HEK293T (cell line): ENCODE measurements at regions not wholly inside any gene's neighbourhood (a gene's known extent, or its start where the extent isn't known, plus 50 kb on each side); places are given as distances from the start of the nearest gene placed in this dataset.

Source experiments
- CTCF ChIA-PET: fragments of 350-600 bp; formaldehyde crosslinking; extraction: SDS; loops from one replicate; lab custom pipeline; 2021; ENCODE audit warnings: antibody characterized with exemption, inconsistent platforms; lab: Yijun Ruan, JAX
- POLR2A ChIA-PET: fragments of 350-600 bp; formaldehyde crosslinking; extraction: SDS; loops from one replicate; lab custom pipeline; 2020; ENCODE audit warnings: antibody characterized with exemption, inconsistent platforms; lab: Yijun Ruan, JAX
- DNase-seq: peaks from one replicate; pipeline ENCODE4 v3.0.0; 2012; ENCODE audit warnings: mixed read lengths; ENCODE audit errors: extremely low spot score
- ARNT ChIP-seq: fragments of 450-650 bp; IDR thresholded peaks from 2 replicates; pipeline ENCODE4 v1.6.1; 2017; ENCODE audit warnings: mild to moderate bottlenecking
- BHLHE40 ChIP-seq: fragments of 450-650 bp; IDR thresholded peaks from 2 replicates; pipeline ENCODE4 v1.6.1; 2016; ENCODE audit warnings: mild to moderate bottlenecking, moderate library complexity, borderline replicate concordance
- CTBP1 ChIP-seq: fragments of 450-650 bp; IDR thresholded peaks from 2 replicates; pipeline ENCODE4 v1.6.1; 2016; ENCODE audit warnings: borderline replicate concordance
- ELF4 ChIP-seq: fragments of 450-650 bp; IDR thresholded peaks from 2 replicates; pipeline ENCODE4 v1.6.1; 2017; ENCODE audit warnings: antibody characterized with exemption
- FOXA1 ChIP-seq: fragments of 450-650 bp; IDR thresholded peaks from 2 replicates; pipeline ENCODE4 v1.6.1; 2016; ENCODE audit warnings: mild to moderate bottlenecking
- FOXK2 ChIP-seq: fragments of 450-650 bp; IDR thresholded peaks from 2 replicates; pipeline ENCODE4 v1.6.1; 2016; ENCODE audit warnings: mild to moderate bottlenecking
- FOXM1 ChIP-seq: fragments of 450-650 bp; IDR thresholded peaks from 2 replicates; pipeline ENCODE4 v1.6.1; 2017; ENCODE audit warnings: mild to moderate bottlenecking, borderline replicate concordance
- HDGF ChIP-seq: fragments of 450-650 bp; IDR thresholded peaks from 2 replicates; pipeline ENCODE4 v1.6.1; 2017; ENCODE audit warnings: antibody characterized with exemption, borderline replicate concordance
- L3MBTL2 ChIP-seq: fragments of 450-650 bp; conservative IDR thresholded peaks from 2 replicates; pipeline ENCODE4 v1.6.1; 2016; ENCODE audit warnings: mild to moderate bottlenecking
- LEF1 ChIP-seq: fragments of 450-650 bp; IDR thresholded peaks from 2 replicates; pipeline ENCODE4 v1.6.1; 2017; ENCODE audit warnings: mild to moderate bottlenecking, borderline replicate concordance
- NFRKB ChIP-seq: fragments of 450-650 bp; IDR thresholded peaks from 2 replicates; pipeline ENCODE4 v1.6.1; 2016; ENCODE audit warnings: mild to moderate bottlenecking, moderate library complexity
- SP1 ChIP-seq: fragments of 450-650 bp; IDR thresholded peaks from 2 replicates; pipeline ENCODE4 v1.6.1; 2017
- SUZ12 ChIP-seq: fragments of 450-650 bp; IDR thresholded peaks from 2 replicates; pipeline ENCODE4 v1.6.1; 2016; ENCODE audit warnings: mild to moderate bottlenecking
- TARDBP ChIP-seq: fragments of 450-650 bp; IDR thresholded peaks from 2 replicates; pipeline ENCODE4 v1.6.1; 2016
- ZNF384 ChIP-seq: fragments of 450-650 bp; IDR thresholded peaks from 2 replicates; pipeline ENCODE4 v1.6.1; 2016
- TF ChIP-seq, protein P1 (sequence below): fragments of 450-650 bp; IDR thresholded peaks from 2 replicates; pipeline ENCODE4 v1.6.1; 2016

DNA sequence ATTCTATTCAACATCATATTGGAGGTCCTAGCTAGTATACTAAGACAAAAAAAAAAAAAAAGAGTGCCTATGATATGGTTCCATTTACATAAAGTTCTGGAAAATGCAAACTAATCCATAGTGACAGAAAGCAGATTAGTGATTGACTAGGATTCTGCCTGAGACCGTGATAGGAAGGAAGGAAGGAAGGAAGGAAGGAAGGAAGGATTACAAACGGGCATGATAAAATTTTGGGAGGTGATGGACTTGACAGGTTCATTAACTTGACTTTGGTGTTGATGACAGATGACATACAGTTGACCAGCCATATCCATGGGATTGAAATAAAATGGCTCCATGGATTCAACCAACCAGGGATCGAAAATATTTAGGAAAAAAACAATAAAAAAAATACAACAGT lies 79.1 kb upstream of the MAN2A1 start:
- no peak for DNase-seq
- TF ChIP-seq ARNT, result no peak
- no peak for TF ChIP-seq NFRKB
- no peak for TF ChIP-seq TARDBP
- TF ChIP-seq CTBP1, result no peak
- no peak for TF ChIP-seq ELF4
- no peak for TF ChIP-seq ZNF384
- no peak for TF ChIP-seq HDGF
- TF ChIP-seq BHLHE40, result no peak
- TF ChIP-seq FOXM1, result no peak
- TF ChIP-seq FOXK2, result no peak
- no peak for TF ChIP-seq SUZ12
- POLR2A ChIA-PET, result no interaction called here
- CTCF ChIA-PET, result interaction anchor here (0.6 kb wide), 1 partner anchor 8 kb away, joined by 4 read pairs; no protein-coding TSS in a partner anchor

DNA sequence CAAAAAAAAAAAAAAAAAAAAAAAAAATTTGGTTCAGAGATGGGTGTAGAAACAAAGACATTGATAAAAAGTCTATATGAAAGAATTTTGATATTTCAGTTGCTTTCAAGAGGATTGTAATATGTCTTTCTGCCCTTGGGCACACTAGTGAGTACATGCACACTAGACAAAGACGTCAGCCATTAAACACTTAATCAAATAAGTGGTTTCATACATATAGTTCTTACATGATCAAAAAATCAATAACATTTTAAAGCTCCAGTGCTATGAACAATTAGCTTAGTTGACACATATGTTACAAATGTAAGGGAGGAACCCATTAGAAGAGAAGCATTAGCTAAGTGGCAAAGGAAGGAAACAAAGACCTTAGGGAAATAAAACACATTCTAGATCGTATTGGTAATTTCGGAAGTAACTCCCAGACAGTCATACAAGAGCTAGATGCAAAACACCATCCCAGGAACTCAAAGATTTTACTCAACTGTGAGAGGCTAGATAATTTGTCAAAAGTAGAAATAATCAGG lies 84.5 kb upstream of the MAN2A1 start:
- TF ChIP-seq ELF4 (no peak), SUZ12 (no peak), BHLHE40 (no peak), FOXK2 (no peak), FOXA1 (no peak), NFRKB (no peak), CTBP1 (no peak), HDGF (no peak), SP1 (no peak), FOXM1 (no peak), ARNT (no peak), LEF1 (no peak)
- TF ChIP-seq, protein P1, sequence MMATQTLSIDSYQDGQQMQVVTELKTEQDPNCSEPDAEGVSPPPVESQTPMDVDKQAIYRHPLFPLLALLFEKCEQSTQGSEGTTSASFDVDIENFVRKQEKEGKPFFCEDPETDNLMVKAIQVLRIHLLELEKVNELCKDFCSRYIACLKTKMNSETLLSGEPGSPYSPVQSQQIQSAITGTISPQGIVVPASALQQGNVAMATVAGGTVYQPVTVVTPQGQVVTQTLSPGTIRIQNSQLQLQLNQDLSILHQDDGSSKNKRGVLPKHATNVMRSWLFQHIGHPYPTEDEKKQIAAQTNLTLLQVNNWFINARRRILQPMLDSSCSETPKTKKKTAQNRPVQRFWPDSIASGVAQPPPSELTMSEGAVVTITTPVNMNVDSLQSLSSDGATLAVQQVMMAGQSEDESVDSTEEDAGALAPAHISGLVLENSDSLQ, result no peak
- CTCF ChIA-PET, result interaction anchor here (0.7 kb wide), 1 partner anchor 834 kb away, joined by 11 read pairs; no protein-coding TSS in a partner anchor
- no peak for DNase-seq
- POLR2A ChIA-PET, result no interaction called here

DNA sequence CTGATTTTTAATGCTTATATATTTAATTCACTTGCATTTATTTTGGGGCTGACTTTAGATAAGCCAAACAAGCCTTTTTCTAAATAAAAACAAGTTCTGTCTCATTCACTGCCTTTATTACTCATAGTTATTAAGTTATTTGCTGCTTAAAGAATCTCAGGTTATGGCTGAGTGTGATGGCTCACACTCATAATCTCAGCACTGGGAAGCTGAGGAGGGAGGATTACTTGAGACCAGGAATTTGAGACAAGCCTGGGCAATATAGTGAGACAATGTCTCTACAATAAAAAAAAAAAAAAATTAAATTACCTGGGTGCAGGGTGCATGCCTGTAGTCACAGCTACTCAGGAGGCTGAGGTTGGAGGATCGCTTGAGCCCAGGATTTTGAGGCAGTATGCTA lies 85.0 kb upstream of the MAN2A1 start:
- TF ChIP-seq SP1 (no peak), ARNT (no peak), BHLHE40 (no peak), FOXM1 (no peak), TARDBP (no peak), FOXK2 (no peak), SUZ12 (no peak), FOXA1 (no peak)
- POLR2A ChIA-PET, result no interaction called here
- no peak for DNase-seq
- CTCF ChIA-PET, result interaction anchor here (0.7 kb wide), 1 partner anchor 834 kb away, joined by 11 read pairs; no protein-coding TSS in a partner anchor

- TF ChIP-seq HDGF (no peak), ELF4 (no peak), NFRKB (no peak), BHLHE40 (no peak), SP1 (no peak), TARDBP (no peak), FOXK2 (no peak), LEF1 (no peak), FOXM1 (no peak), FOXA1 (no peak), L3MBTL2 (no peak), ARNT (no peak), SUZ12 (no peak), CTBP1 (no peak), ZNF384 (no peak)
- TF ChIP-seq, protein P1, result no peak
- ChIA-PET CTCF (interaction anchor here (0.7 kb wide), 1 partner anchor 11 kb away, joined by 4 read pairs; no protein-coding TSS in a partner anchor), POLR2A (no interaction called here)
- DNase-seq, result no peak
Observed at GRCh38 chr5:109601736-109602135, 88.0 kb upstream of the MAN2A1 start.

- POLR2A ChIA-PET, result no interaction called here
- CTCF ChIA-PET, result no interaction called here
- no peak for TF ChIP-seq LEF1
- TF ChIP-seq ZNF384, result no peak
- no peak for TF ChIP-seq SUZ12
- TF ChIP-seq L3MBTL2, result no peak
- TF ChIP-seq SP1, result no peak
Observed at GRCh38 chr5:109597893-109598292, 91.8 kb upstream of the MAN2A1 start.

GRCh38 chr5:109594217-109594616 lies 95.5 kb upstream of the MAN2A1 start:
- POLR2A ChIA-PET, result no interaction called here
- TF ChIP-seq CTBP1 (no peak), SUZ12 (no peak), ZNF384 (no peak)
- CTCF ChIA-PET, result no interaction called here
- DNase-seq, result no peak

More at GRCh38 chr5:109597893-109598292, 91.8 kb upstream of the MAN2A1 start:
- DNase-seq, result no peak

- POLR2A ChIA-PET, result no interaction called here
- DNase-seq, result no peak
- CTCF ChIA-PET, result no interaction called here
- TF ChIP-seq FOXA1 (no peak), ZNF384 (no peak), ELF4 (no peak), L3MBTL2 (no peak), ARNT (no peak), SP1 (no peak), LEF1 (no peak), FOXM1 (no peak), SUZ12 (no peak), CTBP1 (no peak), HDGF (no peak), BHLHE40 (no peak)
Observed at GRCh38 chr5:109590799-109591198, 98.9 kb upstream of the MAN2A1 start.
